H1 (cell line): ENCODE measurements at regions not wholly inside any gene's neighbourhood (a gene's known extent, or its start where the extent isn't known, plus 50 kb on each side); places are given as distances from the start of the nearest gene placed in this dataset.

Experiments used
- POLR2AphosphoS5 ChIP-seq: IDR thresholded peaks from 2 replicates; pipeline ENCODE4 v1.6.1; 2011; ENCODE audit warnings: low read depth, low read length
- SP1 ChIP-seq: IDR thresholded peaks from 2 replicates; pipeline ENCODE4 v1.6.1; 2011; ENCODE audit warnings: low read depth, low read length
- YY1 ChIP-seq: IDR thresholded peaks from 2 replicates; pipeline ENCODE4 v1.6.1; 2011; ENCODE audit warnings: low read depth, mild to moderate bottlenecking, low read length

DNA sequence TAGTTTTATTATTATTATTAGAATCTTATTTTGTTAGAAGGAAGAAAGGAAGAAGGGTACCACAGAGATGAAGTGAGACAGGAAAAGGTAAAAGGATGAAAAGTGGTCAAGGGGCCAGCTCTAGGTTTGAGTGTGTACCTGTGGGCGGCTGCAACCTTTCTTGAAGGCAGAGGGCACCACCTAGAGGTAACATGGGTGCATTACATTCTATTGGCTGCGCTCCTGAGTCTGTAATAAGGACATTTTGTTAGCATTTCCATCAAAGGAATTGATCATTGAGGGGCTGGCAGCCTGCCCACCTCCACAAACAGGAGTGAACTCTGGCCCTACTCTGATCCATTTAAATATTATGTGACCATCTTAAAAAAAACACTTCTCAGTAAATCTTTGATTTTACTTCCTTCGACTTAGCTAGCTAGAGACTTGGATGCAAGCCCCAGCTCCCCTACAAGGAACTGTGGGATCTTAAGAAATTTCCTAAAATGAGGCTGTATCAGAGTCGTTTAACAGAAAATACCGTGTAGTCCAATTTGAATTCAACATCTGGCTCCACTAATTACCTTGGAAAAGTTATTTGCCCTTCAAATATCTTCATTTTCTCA, 610.4 kb downstream of the IPMK start (continued):
- no peak for TF ChIP-seq POLR2AphosphoS5
- TF ChIP-seq SP1, result no peak
- TF ChIP-seq YY1, result 0 out of 2 replicates have a peak, but pooled peaks have one; percentile 27
